IgD-negative memory B cell (primary cell): ENCODE measurements at regions not wholly inside any gene's neighbourhood (a gene's known extent, or its start where the extent isn't known, plus 50 kb on each side); places are given as distances from the start of the nearest gene placed in this dataset.

Experiments used
- H3K27ac Mint-ChIP-seq, 3 donors: one replicate each; pipeline ENCODE4 v1.8.0; 2020 to 2022; ENCODE audit warnings: mild to moderate bottlenecking in 3 of 3, mixed read lengths in 3 of 3, moderate library complexity in 1 of 3
- H3K27me3 Mint-ChIP-seq: one replicate; pipeline ENCODE4 v1.8.0; 2021; ENCODE audit warnings: mixed read lengths
- H3K36me3 Mint-ChIP-seq: one replicate; pipeline ENCODE4 v1.8.0; 2020; ENCODE audit warnings: mild to moderate bottlenecking, mixed read lengths
- H3K4me1 Mint-ChIP-seq, 3 donors: one replicate each; pipeline ENCODE4 v1.8.0; 2020 to 2022; ENCODE audit warnings: mixed read lengths in 3 of 3, mild to moderate bottlenecking in 1 of 3
- H3K4me3 Mint-ChIP-seq, 4 donors: one replicate each; pipeline ENCODE4 v1.8.0; 2020 to 2022; ENCODE audit warnings: mild to moderate bottlenecking in 4 of 4, mixed read lengths in 4 of 4, moderate library complexity in 3 of 4
- H3K9me3 Mint-ChIP-seq, 3 donors: one replicate each; pipeline ENCODE4 v1.8.0; 2020 to 2021; ENCODE audit warnings: mixed read lengths in 3 of 3, mild to moderate bottlenecking in 1 of 3

GRCh38 chr9:82153032-82153431 is 164.5 kb downstream of the SPATA31D1 start:
- Mint-ChIP-seq H3K36me3 (no peaks in the 10 kb centered on the region), H3K9me3 (no peaks in the 10 kb centered on the region), H3K4me1 (peaks cover 0 to 15% (median 11%) of the 10 kb centered on the region in 3 donors), H3K4me3 (no peak overlapping the region), H3K27me3 (peaks cover 2% of the 10 kb centered on the region), H3K27ac (peak overlapping the region in 1 of 3 donors; percentile 20)

GRCh38 chr9:82154573-82154972 is 166.0 kb downstream of the SPATA31D1 start:
- no peaks in the 10 kb centered on the region for H3K36me3 Mint-ChIP-seq
- H3K27me3 Mint-ChIP-seq, result peaks cover 2% of the 10 kb centered on the region
- H3K4me3 Mint-ChIP-seq, result no peak overlapping the region
- H3K4me1 Mint-ChIP-seq, result peaks cover 0 to 12% (median 11%) of the 10 kb centered on the region in 3 donors
- no peak overlapping the region for H3K27ac Mint-ChIP-seq
- H3K9me3 Mint-ChIP-seq, result no peaks in the 10 kb centered on the region

DNA sequence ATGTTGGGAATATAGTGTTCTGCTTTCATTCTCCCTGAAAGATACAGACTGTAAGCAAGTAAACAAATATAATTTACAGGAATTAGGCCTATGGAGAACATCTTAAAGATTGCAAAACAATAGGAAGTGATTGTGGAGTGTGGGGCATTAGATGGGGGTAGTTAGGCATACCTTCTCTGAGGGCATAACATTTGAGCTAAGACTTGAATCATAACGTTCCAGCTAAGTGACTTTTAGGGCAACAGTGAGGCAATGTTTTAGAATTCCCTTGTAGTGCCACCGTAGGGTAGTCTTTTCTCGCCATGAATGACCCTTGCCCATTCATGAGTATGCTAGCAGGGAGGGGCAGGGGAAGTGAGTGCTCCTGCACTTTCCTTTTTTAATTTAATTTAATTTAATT is 173.3 kb downstream of the SPATA31D1 start:
- H3K9me3 Mint-ChIP-seq, result peaks cover 0 to 4% (median 1%) of the 10 kb centered on the region in 3 donors
- peaks cover 0 to 1% (median 0%) of the 10 kb centered on the region in 3 donors for H3K4me1 Mint-ChIP-seq
- H3K36me3 Mint-ChIP-seq, result no peaks in the 10 kb centered on the region
- H3K4me3 Mint-ChIP-seq, result no peak overlapping the region
- H3K27ac Mint-ChIP-seq, result no peak overlapping the region
- peaks cover 5% of the 10 kb centered on the region for H3K27me3 Mint-ChIP-seq

DNA sequence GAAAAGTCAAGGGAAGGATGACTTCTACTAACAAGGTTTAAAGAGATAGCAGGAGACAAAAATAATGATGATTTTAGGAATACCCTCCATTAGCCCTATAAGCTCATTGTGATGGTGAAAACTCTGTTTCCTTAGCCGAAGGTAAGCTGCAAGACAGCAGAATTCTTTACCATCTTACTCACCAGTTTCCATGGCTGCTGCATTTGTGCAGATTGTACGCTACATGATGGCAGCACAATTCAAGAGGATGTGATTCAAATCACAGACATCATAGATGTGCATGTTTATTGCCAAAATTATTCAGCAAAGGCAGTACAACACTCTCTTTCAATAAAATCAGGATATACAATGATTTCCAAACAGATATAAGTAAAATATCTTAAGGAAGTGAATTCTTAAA is 175.6 kb downstream of the SPATA31D1 start:
- Mint-ChIP-seq H3K4me1 (peaks cover 1 to 10% (median 6%) of the 10 kb centered on the region in 3 donors), H3K36me3 (no peaks in the 10 kb centered on the region), H3K9me3 (peaks cover 0 to 4% (median 1%) of the 10 kb centered on the region in 3 donors), H3K27me3 (peaks cover 5% of the 10 kb centered on the region), H3K4me3 (no peak overlapping the region), H3K27ac (no peak overlapping the region)

- no peak overlapping the region for H3K4me3 Mint-ChIP-seq
- H3K4me1 Mint-ChIP-seq, result peaks cover 1 to 15% (median 13%) of the 10 kb centered on the region in 3 donors
- H3K9me3 Mint-ChIP-seq, result peaks cover 0 to 4% (median 1%) of the 10 kb centered on the region in 3 donors
- H3K27ac Mint-ChIP-seq, result no peak overlapping the region
- no peaks in the 10 kb centered on the region for H3K36me3 Mint-ChIP-seq
- peaks cover 4% of the 10 kb centered on the region for H3K27me3 Mint-ChIP-seq
Measured at GRCh38 chr9:82167296-82167695, 178.7 kb downstream of the SPATA31D1 start.

- H3K36me3 Mint-ChIP-seq, result no peaks in the 10 kb centered on the region
- peaks cover 1 to 15% (median 13%) of the 10 kb centered on the region in 3 donors for H3K4me1 Mint-ChIP-seq
- H3K27me3 Mint-ChIP-seq, result no peaks in the 10 kb centered on the region
- H3K27ac Mint-ChIP-seq, result no peak overlapping the region
- peaks cover 0 to 4% (median 1%) of the 10 kb centered on the region in 3 donors for H3K9me3 Mint-ChIP-seq
- H3K4me3 Mint-ChIP-seq, result no peak overlapping the region
Measured at GRCh38 chr9:82168585-82168984, 180.0 kb downstream of the SPATA31D1 start.

DNA sequence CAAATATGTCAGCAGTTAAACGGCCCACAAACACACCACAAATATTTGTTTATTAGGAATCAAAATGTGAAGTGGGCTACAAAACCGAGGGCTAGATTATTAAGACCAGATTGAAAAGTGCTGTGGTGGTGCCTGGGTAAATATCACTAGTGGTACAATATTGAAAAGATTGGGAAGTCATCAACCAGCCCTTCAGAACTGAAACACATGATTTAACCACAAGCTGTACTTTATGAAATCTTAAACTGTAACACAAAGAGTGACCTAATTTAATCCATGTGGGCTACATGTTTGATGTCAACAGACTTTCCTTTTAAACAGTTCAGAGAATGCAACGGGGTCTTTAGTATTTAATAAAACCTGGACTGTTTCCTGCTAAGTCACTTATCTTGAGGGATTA is 182.3 kb downstream of the SPATA31D1 start:
- peaks cover 1% of the 10 kb centered on the region for H3K36me3 Mint-ChIP-seq
- H3K27ac Mint-ChIP-seq, result no peak overlapping the region
- H3K9me3 Mint-ChIP-seq, result peaks cover 0 to 4% (median 2%) of the 10 kb centered on the region in 3 donors
- no peaks in the 10 kb centered on the region for H3K27me3 Mint-ChIP-seq
- peaks cover 1 to 15% (median 13%) of the 10 kb centered on the region in 3 donors for H3K4me1 Mint-ChIP-seq
- H3K4me3 Mint-ChIP-seq, result no peak overlapping the region

GRCh38 chr9:82171271-82171670 is 182.7 kb downstream of the SPATA31D1 start:
- peaks cover 1 to 15% (median 13%) of the 10 kb centered on the region in 3 donors for H3K4me1 Mint-ChIP-seq
- no peak overlapping the region for H3K4me3 Mint-ChIP-seq
- H3K27me3 Mint-ChIP-seq, result no peaks in the 10 kb centered on the region
- H3K9me3 Mint-ChIP-seq, result peaks cover 0 to 4% (median 2%) of the 10 kb centered on the region in 3 donors
- no peak overlapping the region for H3K27ac Mint-ChIP-seq
- H3K36me3 Mint-ChIP-seq, result peaks cover 2% of the 10 kb centered on the region

GRCh38 chr9:82180711-82181110 is 192.1 kb downstream of the SPATA31D1 start:
- no peaks in the 10 kb centered on the region for H3K9me3 Mint-ChIP-seq
- no peaks in the 10 kb centered on the region for H3K27me3 Mint-ChIP-seq
- H3K4me1 Mint-ChIP-seq, result peaks cover 18 to 30% (median 24%) of the 10 kb centered on the region in 3 donors
- H3K4me3 Mint-ChIP-seq, result no peak overlapping the region
- H3K36me3 Mint-ChIP-seq, result peaks cover 2% of the 10 kb centered on the region
- no peak overlapping the region for H3K27ac Mint-ChIP-seq

GRCh38 chr9:82183181-82183860 is 194.7 kb downstream of the SPATA31D1 start:
- H3K27me3 Mint-ChIP-seq, result no peaks in the 10 kb centered on the region
- H3K27ac Mint-ChIP-seq, result no peak overlapping the region
- H3K4me3 Mint-ChIP-seq, result peak overlapping the region in 1 of 4 donors; percentile 24
- H3K4me1 Mint-ChIP-seq, result peaks cover 19 to 34% (median 24%) of the 10 kb centered on the region in 3 donors
- no peaks in the 10 kb centered on the region for H3K9me3 Mint-ChIP-seq
- no peaks in the 10 kb centered on the region for H3K36me3 Mint-ChIP-seq

DNA sequence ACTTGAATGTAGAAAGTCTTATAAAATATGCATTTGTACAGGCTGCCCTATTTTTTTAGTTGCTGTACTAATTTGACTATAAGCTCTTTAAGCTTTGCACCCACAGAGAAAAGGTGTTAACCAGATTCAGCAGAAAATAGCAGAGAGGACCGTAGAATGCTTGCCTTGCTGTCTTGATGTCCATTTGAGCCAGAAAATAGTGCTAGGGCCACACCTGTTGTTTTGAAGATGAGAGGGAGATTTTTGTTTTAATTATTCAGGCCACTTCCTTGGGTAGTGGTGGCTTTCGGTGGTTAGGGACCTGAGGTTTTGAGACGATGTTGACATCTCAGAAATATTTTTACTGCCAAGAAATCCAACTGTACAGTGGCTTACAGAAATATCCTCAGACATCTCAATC is 196.0 kb downstream of the SPATA31D1 start:
- Mint-ChIP-seq H3K9me3 (no peaks in the 10 kb centered on the region), H3K4me1 (peaks cover 19 to 34% (median 24%) of the 10 kb centered on the region in 3 donors), H3K36me3 (no peaks in the 10 kb centered on the region), H3K27me3 (no peaks in the 10 kb centered on the region), H3K27ac (peak overlapping the region in 2 of 3 donors; percentile 29 to 90), H3K4me3 (peak overlapping the region in 3 of 4 donors; percentile 4 to 76 (median 74))

DNA sequence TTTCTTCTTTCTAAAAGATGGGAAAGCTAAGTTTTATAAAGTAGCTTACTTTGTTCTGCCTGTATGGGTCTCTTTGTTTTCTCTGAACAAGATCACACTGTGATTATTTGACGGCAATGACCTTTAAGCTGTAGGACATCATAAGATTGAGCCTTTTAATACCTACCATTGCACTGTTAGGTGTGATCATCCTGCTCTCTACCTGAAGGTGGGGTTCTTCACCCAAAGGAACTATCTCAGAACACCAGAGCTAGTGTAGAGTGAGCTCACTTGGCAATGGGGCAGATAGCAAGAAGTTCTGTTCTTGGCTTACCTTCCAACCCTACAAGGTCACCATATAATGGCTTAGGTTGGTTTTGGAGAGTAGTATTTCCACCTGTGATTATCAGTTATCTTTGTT is 200.2 kb downstream of the SPATA31D1 start:
- H3K27me3 Mint-ChIP-seq, result no peaks in the 10 kb centered on the region

GRCh38 chr9:82191082-82191770 is 202.7 kb downstream of the SPATA31D1 start:
- peaks cover 0 to 11% (median 0%) of the 10 kb centered on the region in 3 donors for H3K9me3 Mint-ChIP-seq
- H3K4me3 Mint-ChIP-seq, result no peak overlapping the region
- peaks cover 5 to 6% (median 5%) of the 10 kb centered on the region in 3 donors for H3K4me1 Mint-ChIP-seq
- no peak overlapping the region for H3K27ac Mint-ChIP-seq
- peaks cover 2% of the 10 kb centered on the region for H3K36me3 Mint-ChIP-seq
- H3K27me3 Mint-ChIP-seq, result no peaks in the 10 kb centered on the region

More for the DNA sequence above, 200.2 kb downstream of the SPATA31D1 start:
- H3K9me3 Mint-ChIP-seq, result peaks cover 0 to 3% (median 0%) of the 10 kb centered on the region in 3 donors
- H3K4me1 Mint-ChIP-seq, result peaks cover 13 to 22% (median 19%) of the 10 kb centered on the region in 3 donors
- H3K4me3 Mint-ChIP-seq, result no peak overlapping the region
- no peaks in the 10 kb centered on the region for H3K36me3 Mint-ChIP-seq
- no peak overlapping the region for H3K27ac Mint-ChIP-seq

- Mint-ChIP-seq H3K27ac (no peak overlapping the region), H3K27me3 (no peaks in the 10 kb centered on the region), H3K9me3 (peaks cover 0 to 11% (median 0%) of the 10 kb centered on the region in 3 donors), H3K36me3 (peaks cover 2% of the 10 kb centered on the region), H3K4me3 (no peak overlapping the region), H3K4me1 (peaks cover 5 to 10% (median 6%) of the 10 kb centered on the region in 3 donors)
Measured at GRCh38 chr9:82192211-82192610, 203.6 kb downstream of the SPATA31D1 start.

- H3K9me3 Mint-ChIP-seq, result peaks cover 0 to 11% (median 0%) of the 10 kb centered on the region in 3 donors
- H3K4me3 Mint-ChIP-seq, result no peak overlapping the region
- peaks cover 5 to 7% (median 5%) of the 10 kb centered on the region in 3 donors for H3K4me1 Mint-ChIP-seq
- peaks cover 2% of the 10 kb centered on the region for H3K36me3 Mint-ChIP-seq
- no peak overlapping the region for H3K27ac Mint-ChIP-seq
- no peaks in the 10 kb centered on the region for H3K27me3 Mint-ChIP-seq
Measured at GRCh38 chr9:82196622-82197441, 208.3 kb downstream of the SPATA31D1 start.
